CD4-positive, CD25-positive, alpha-beta regulatory T cell (primary cell): ENCODE measurements at regions not wholly inside any gene's neighbourhood (a gene's known extent, or its start where the extent isn't known, plus 50 kb on each side); places are given as distances from the start of the nearest gene placed in this dataset.

Experiments used
- ATAC-seq, 2 donors: fragments of 150-1000 bp; cut with Tn5 transposase; one replicate each; pipeline ENCODE4 v1.10.0; 2021; ENCODE audit warnings: low read depth in 2 of 2, moderate number of reproducible peaks in 2 of 2, moderate library complexity in 1 of 2
- DNase-seq, 3 donors: peaks; one replicate each; pipeline versions ENCODE4 v3.0.0 to v3.0.0-alpha.2; 2012 to 2022; ENCODE audit warnings: mixed read lengths in 1 of 3
- H3K27ac ChIP-seq: one replicate; pipeline ENCODE4 v1.7.0; 2013; ENCODE audit warnings: mild to moderate bottlenecking, low read length; ENCODE audit not compliant: insufficient read depth, poor library complexity, severe bottlenecking
- H3K27me3 ChIP-seq: one replicate; pipeline ENCODE4 v1.7.0; 2013; ENCODE audit warnings: low read length; ENCODE audit not compliant: control insufficient read depth, insufficient read depth
- H3K36me3 ChIP-seq: one replicate; pipeline ENCODE4 v1.7.0; 2013; ENCODE audit warnings: mild to moderate bottlenecking, low read length, moderate library complexity; ENCODE audit not compliant: control insufficient read depth, insufficient read depth
- H3K4me1 ChIP-seq: 2 replicates; pipeline ENCODE4 v1.7.0; 2013; ENCODE audit warnings: mild to moderate bottlenecking, low read length; ENCODE audit not compliant: insufficient read depth, control insufficient read depth, poor library complexity, severe bottlenecking
- H3K4me3 ChIP-seq: one replicate; pipeline ENCODE4 v1.7.0; 2013; ENCODE audit warnings: low read depth, mild to moderate bottlenecking, low read length, moderate library complexity
- H3K9me3 ChIP-seq, 2 experiments: 1 replicate in 1 of 2; 2 replicates in 1 of 2; pipeline ENCODE4 v1.7.0; 2013; ENCODE audit warnings: low read length in 2 of 2, mild to moderate bottlenecking in 1 of 2, moderate library complexity in 1 of 2; ENCODE audit not compliant: control insufficient read depth in 2 of 2
- H3K27ac Mint-ChIP-seq, 3 donors: one replicate each; pipeline ENCODE4 v1.8.0; 2020 to 2022; ENCODE audit warnings: mild to moderate bottlenecking in 3 of 3, mixed read lengths in 3 of 3, moderate library complexity in 2 of 3
- H3K27me3 Mint-ChIP-seq: one replicate; pipeline ENCODE4 v1.8.0; 2022; ENCODE audit warnings: mild to moderate bottlenecking, mixed read lengths
- H3K36me3 Mint-ChIP-seq: one replicate; pipeline ENCODE4 v1.8.0; 2020; ENCODE audit warnings: mixed read lengths
- H3K4me1 Mint-ChIP-seq, 4 donors: one replicate each; pipeline ENCODE4 v1.8.0; 2020 to 2022; ENCODE audit warnings: mixed read lengths in 4 of 4, mild to moderate bottlenecking in 1 of 4
- H3K4me3 Mint-ChIP-seq, 4 donors: one replicate each; pipeline ENCODE4 v1.8.0; 2020 to 2022; ENCODE audit warnings: mild to moderate bottlenecking in 4 of 4, mixed read lengths in 4 of 4, moderate library complexity in 3 of 4
- H3K9me3 Mint-ChIP-seq, 7 donors: one replicate each; pipeline ENCODE4 v1.8.0; 2020 to 2022; ENCODE audit warnings: mixed read lengths in 7 of 7, mild to moderate bottlenecking in 3 of 7, moderate library complexity in 2 of 7

- no peaks in the 10 kb centered on the region for H3K4me1 Mint-ChIP-seq
Observed at GRCh38 chr3:178451799-178452198, 84.4 kb upstream of the KCNMB2 start.

GRCh38 chr3:178454726-178455125 lies 81.5 kb upstream of the KCNMB2 start:
- H3K4me1 ChIP-seq = no peaks in the 10 kb centered on the region
- peaks cover 0 to under 1% (median 0%) of the 10 kb centered on the region in 7 donors for H3K9me3 Mint-ChIP-seq
- H3K27me3 Mint-ChIP-seq = no peaks in the 10 kb centered on the region
- no peak for ATAC-seq
- H3K9me3 ChIP-seq = no peaks in the 10 kb centered on the region
- no peaks in the 10 kb centered on the region for H3K36me3 Mint-ChIP-seq
- no peaks in the 10 kb centered on the region for H3K27me3 ChIP-seq
- H3K4me3 ChIP-seq = no peak overlapping the region
- no peak overlapping the region for H3K27ac ChIP-seq
- H3K4me1 Mint-ChIP-seq = no peaks in the 10 kb centered on the region
- H3K4me3 Mint-ChIP-seq = no peak overlapping the region
- no peak for DNase-seq
- H3K27ac Mint-ChIP-seq = no peak overlapping the region
- H3K36me3 ChIP-seq = no peaks in the 10 kb centered on the region

More at GRCh38 chr3:178451799-178452198, 84.4 kb upstream of the KCNMB2 start:
- Histone ChIP-seq H3K4me3 (no peak overlapping the region), H3K4me1 (no peaks in the 10 kb centered on the region), H3K27ac (no peak overlapping the region), H3K27me3 (no peaks in the 10 kb centered on the region), H3K9me3 (no peaks in the 10 kb centered on the region), H3K36me3 (no peaks in the 10 kb centered on the region)
- Mint-ChIP-seq H3K36me3 (no peaks in the 10 kb centered on the region), H3K4me3 (no peak overlapping the region), H3K9me3 (no peaks in the 10 kb centered on the region), H3K27ac (no peak overlapping the region), H3K27me3 (peaks cover 6% of the 10 kb centered on the region)
- no peak for DNase-seq
- no peak for ATAC-seq

GRCh38 chr3:178455226-178455625 lies 81.0 kb upstream of the KCNMB2 start:
- H3K27me3 Mint-ChIP-seq = peaks cover 2% of the 10 kb centered on the region
- no peaks in the 10 kb centered on the region for H3K36me3 ChIP-seq
- no peaks in the 10 kb centered on the region for H3K4me1 Mint-ChIP-seq
- H3K9me3 Mint-ChIP-seq = peaks cover 0 to 4% (median 0%) of the 10 kb centered on the region in 7 donors
- H3K4me1 ChIP-seq = no peaks in the 10 kb centered on the region
- ATAC-seq (no peak), DNase-seq (no peak)
- no peaks in the 10 kb centered on the region for H3K36me3 Mint-ChIP-seq
- H3K9me3 ChIP-seq = no peaks in the 10 kb centered on the region
- H3K4me3 ChIP-seq = no peak overlapping the region
- no peak overlapping the region for H3K4me3 Mint-ChIP-seq
- no peak overlapping the region for H3K27ac Mint-ChIP-seq
- H3K27ac ChIP-seq = no peak overlapping the region
- no peaks in the 10 kb centered on the region for H3K27me3 ChIP-seq

DNA sequence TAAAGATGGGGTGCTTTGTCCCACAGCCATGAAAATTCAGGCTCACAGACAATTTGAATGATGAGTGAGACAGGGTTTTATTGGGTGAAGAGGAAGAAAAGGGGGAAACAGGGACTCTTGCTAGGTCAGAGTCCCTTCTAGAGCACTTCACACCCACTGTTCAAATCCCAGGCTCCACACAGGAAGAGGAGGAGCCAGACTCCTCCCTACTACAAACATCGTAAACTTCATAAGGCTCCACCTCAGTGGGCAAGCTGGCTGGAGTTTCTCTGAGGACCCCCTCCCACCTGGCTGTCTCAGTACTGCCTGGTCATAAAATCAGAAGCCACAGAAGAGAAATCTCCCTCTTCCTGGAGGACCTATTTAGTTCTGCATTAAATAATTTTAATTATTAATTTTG lies 80.3 kb upstream of the KCNMB2 start:
- Mint-ChIP-seq H3K36me3 (no peaks in the 10 kb centered on the region), H3K4me1 (no peaks in the 10 kb centered on the region), H3K27me3 (peaks cover 4% of the 10 kb centered on the region), H3K27ac (no peak overlapping the region), H3K9me3 (peaks cover 0 to 4% (median 0%) of the 10 kb centered on the region in 7 donors), H3K4me3 (no peak overlapping the region)
- DNase-seq (no peak), ATAC-seq (no peak)
- no peak overlapping the region for H3K4me3 ChIP-seq
- no peaks in the 10 kb centered on the region for H3K27me3 ChIP-seq
- H3K27ac ChIP-seq = no peak overlapping the region
- no peaks in the 10 kb centered on the region for H3K36me3 ChIP-seq
- no peaks in the 10 kb centered on the region for H3K4me1 ChIP-seq
- H3K9me3 ChIP-seq = no peaks in the 10 kb centered on the region

- Mint-ChIP-seq H3K4me1 (no peaks in the 10 kb centered on the region), H3K36me3 (no peaks in the 10 kb centered on the region), H3K27ac (peak overlapping the region in 1 of 3 donors; percentile 78), H3K9me3 (peaks cover 0 to 4% (median 0%) of the 10 kb centered on the region in 7 donors), H3K4me3 (no peak overlapping the region), H3K27me3 (peaks cover 4% of the 10 kb centered on the region)
- DNase-seq (no peak), ATAC-seq (peak in 1 of 2 donors; percentile 20)
- Histone ChIP-seq H3K9me3 (no peaks in the 10 kb centered on the region), H3K27ac (no peak overlapping the region), H3K36me3 (no peaks in the 10 kb centered on the region), H3K4me3 (no peak overlapping the region), H3K27me3 (no peaks in the 10 kb centered on the region), H3K4me1 (no peaks in the 10 kb centered on the region)
Observed at GRCh38 chr3:178456621-178457285, 79.5 kb upstream of the KCNMB2 start.

DNA sequence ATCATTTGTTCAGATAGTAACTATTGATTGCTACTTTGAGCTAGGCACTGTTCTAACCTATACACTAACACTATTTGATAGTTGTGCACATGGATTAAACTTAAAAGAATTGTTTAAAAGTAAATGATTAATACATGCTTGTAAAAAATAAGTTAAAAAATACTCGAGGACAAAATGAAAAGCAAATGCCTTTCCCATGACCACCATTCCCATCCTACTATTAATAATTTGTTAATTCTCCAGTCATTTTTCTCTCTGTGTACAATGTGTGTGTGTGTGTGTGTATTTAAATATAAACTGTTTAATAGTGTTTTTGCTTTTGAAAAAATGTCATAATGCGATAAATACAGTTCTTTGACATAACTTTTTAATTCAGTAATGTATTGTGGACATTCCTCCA lies 78.7 kb upstream of the KCNMB2 start:
- no peaks in the 10 kb centered on the region for H3K36me3 ChIP-seq
- no peaks in the 10 kb centered on the region for H3K27me3 ChIP-seq
- Mint-ChIP-seq H3K36me3 (no peaks in the 10 kb centered on the region), H3K27ac (no peak overlapping the region), H3K4me3 (no peak overlapping the region), H3K27me3 (peaks cover 4% of the 10 kb centered on the region), H3K9me3 (peaks cover 0 to 4% (median 0%) of the 10 kb centered on the region in 7 donors), H3K4me1 (no peaks in the 10 kb centered on the region)
- ATAC-seq (no peak), DNase-seq (no peak)
- H3K4me3 ChIP-seq = no peak overlapping the region
- no peak overlapping the region for H3K27ac ChIP-seq
- no peaks in the 10 kb centered on the region for H3K9me3 ChIP-seq
- no peaks in the 10 kb centered on the region for H3K4me1 ChIP-seq

DNA sequence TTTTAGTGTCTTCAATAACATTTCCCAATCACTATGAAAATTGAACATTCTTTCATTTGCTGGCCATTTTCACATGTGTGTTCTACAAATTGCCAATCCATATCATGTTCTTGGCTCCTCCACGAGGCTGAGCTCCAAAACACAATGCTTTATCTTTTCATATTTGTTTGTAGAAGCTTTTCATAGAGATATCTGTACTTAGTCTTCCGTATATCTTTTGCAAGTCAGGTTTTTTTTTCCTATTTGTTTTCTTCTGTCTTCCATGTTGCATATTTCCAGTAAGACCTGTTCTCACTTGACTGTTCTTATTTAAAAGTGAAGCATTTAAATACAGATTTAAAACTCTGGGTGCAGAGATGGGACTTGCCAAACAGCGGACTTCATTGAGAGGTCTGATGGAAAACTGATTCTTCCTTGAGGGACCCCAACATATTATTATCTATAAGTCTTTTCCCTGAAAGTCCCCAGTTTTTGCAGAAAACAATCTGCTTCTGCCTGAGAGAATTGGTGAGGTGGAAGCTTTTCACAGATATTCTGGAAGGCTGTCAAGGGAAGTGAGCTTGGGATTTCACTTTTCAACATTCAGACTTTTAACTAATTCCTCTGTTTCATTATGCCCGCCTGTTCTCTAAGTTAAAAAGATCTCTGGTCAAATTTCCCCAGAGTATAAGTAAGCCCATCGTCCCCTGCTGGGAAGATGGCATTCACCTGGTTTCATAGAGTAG lies 77.8 kb upstream of the KCNMB2 start:
- no peak overlapping the region for H3K27ac Mint-ChIP-seq
- no peaks in the 10 kb centered on the region for H3K36me3 Mint-ChIP-seq
- H3K9me3 Mint-ChIP-seq = peaks cover 0 to 4% (median 0%) of the 10 kb centered on the region in 7 donors
- no peak overlapping the region for H3K4me3 Mint-ChIP-seq
- Histone ChIP-seq H3K36me3 (no peaks in the 10 kb centered on the region), H3K27me3 (no peaks in the 10 kb centered on the region), H3K4me1 (no peaks in the 10 kb centered on the region), H3K27ac (no peak overlapping the region), H3K9me3 (no peaks in the 10 kb centered on the region), H3K4me3 (no peak overlapping the region)
- H3K27me3 Mint-ChIP-seq = peaks cover 4% of the 10 kb centered on the region
- no peak for DNase-seq
- no peak for ATAC-seq
- H3K4me1 Mint-ChIP-seq = no peaks in the 10 kb centered on the region

- no peaks in the 10 kb centered on the region for H3K36me3 Mint-ChIP-seq
- no peak overlapping the region for H3K27ac Mint-ChIP-seq
- no peaks in the 10 kb centered on the region for H3K4me1 Mint-ChIP-seq
- no peak overlapping the region for H3K4me3 Mint-ChIP-seq
- no peaks in the 10 kb centered on the region for H3K9me3 ChIP-seq
- ATAC-seq (no peak), DNase-seq (no peak)
- no peak overlapping the region for H3K27ac ChIP-seq
- H3K4me1 ChIP-seq = no peaks in the 10 kb centered on the region
- H3K9me3 Mint-ChIP-seq = peaks cover 0 to 4% (median 0%) of the 10 kb centered on the region in 7 donors
- no peak overlapping the region for H3K4me3 ChIP-seq
- no peaks in the 10 kb centered on the region for H3K27me3 ChIP-seq
- H3K36me3 ChIP-seq = no peaks in the 10 kb centered on the region
- peaks cover 4% of the 10 kb centered on the region for H3K27me3 Mint-ChIP-seq
Observed at GRCh38 chr3:178459038-178459410, 77.2 kb upstream of the KCNMB2 start.
